HepG2 (cell line): ENCODE measurements at regions not wholly inside any gene's neighbourhood (a gene's known extent, or its start where the extent isn't known, plus 50 kb on each side); places are given as distances from the start of the nearest gene placed in this dataset.

Experiments used
- ARNT ChIP-seq: fragments of 450-650 bp; IDR thresholded peaks from 2 replicates; pipeline ENCODE4 v1.6.1; 2017
- ATM ChIP-seq: fragments of 450-650 bp; IDR thresholded peaks from 2 replicates; pipeline ENCODE4 v1.7.1; 2017; ENCODE audit warnings: mild to moderate bottlenecking, borderline replicate concordance
- CREB1 ChIP-seq, 2 experiments: fragments of 450-650 bp in 1 of 2; IDR thresholded peaks; 2 replicates each; pipeline ENCODE4 v1.6.1; 2016 to 2017; ENCODE audit warnings: control low read depth in 1 of 2, mild to moderate bottlenecking in 1 of 2, missing compliant biosample characterization in 1 of 2, missing genetic modification characterization in 1 of 2
- GATA4 ChIP-seq: sonication (generic); IDR thresholded peaks from 2 replicates; pipeline ENCODE4 v1.6.1; 2016; ENCODE audit warnings: antibody characterized with exemption, low read depth, borderline replicate concordance
- HNF4A ChIP-seq: sonication (generic); formaldehyde crosslinking; IDR thresholded peaks from 2 replicates; pipeline ENCODE4 v1.4.0; 2020; ENCODE audit warnings: missing genetic modification reagents
- KDM3A ChIP-seq: IDR thresholded peaks from 2 replicates; pipeline ENCODE4 v1.6.1; 2018; ENCODE audit warnings: low read depth, missing compliant biosample characterization
- PITX1 ChIP-seq: sonication (generic); formaldehyde crosslinking; IDR thresholded peaks from 2 replicates; pipeline ENCODE4 v1.5.1; 2020; ENCODE audit warnings: mild to moderate bottlenecking, missing genetic modification reagents
- RBAK ChIP-seq: sonication (generic); formaldehyde crosslinking; IDR thresholded peaks from 2 replicates; pipeline ENCODE4 v1.5.1; 2020; ENCODE audit warnings: mild to moderate bottlenecking, missing genetic modification reagents
- RFX1 ChIP-seq: fragments of 450-650 bp; IDR thresholded peaks from 2 replicates; pipeline ENCODE4 v1.6.1; 2017
- ZBTB20 ChIP-seq: sonication (generic); formaldehyde crosslinking; IDR thresholded peaks from 2 replicates; pipeline ENCODE4 v1.8.1; 2023; ENCODE audit warnings: missing genetic modification reagents, low read depth, mild to moderate bottlenecking, borderline replicate concordance
- ZNF20 ChIP-seq: sonication (generic); formaldehyde crosslinking; IDR thresholded peaks from 2 replicates; pipeline ENCODE4 v1.4.0; 2020; ENCODE audit warnings: mild to moderate bottlenecking, moderate library complexity, missing genetic modification reagents
- ZNF883 ChIP-seq: sonication (generic); formaldehyde crosslinking; IDR thresholded peaks from 2 replicates; pipeline ENCODE4 v1.5.1; 2020; ENCODE audit warnings: mild to moderate bottlenecking, missing genetic modification reagents; ENCODE audit errors: not compliant biosample characterization
- ZSCAN29 ChIP-seq: sonication (generic); formaldehyde crosslinking; conservative IDR thresholded peaks from 2 replicates; pipeline ENCODE4 v1.4.0; 2020; ENCODE audit warnings: mild to moderate bottlenecking, missing genetic modification reagents
- TF ChIP-seq, protein P1 (sequence below): sonication (generic); formaldehyde crosslinking; IDR thresholded peaks from 2 replicates; pipeline ENCODE4 v1.4.0; 2020; ENCODE audit warnings: missing genetic modification reagents; ENCODE audit errors: not compliant biosample characterization
- TF ChIP-seq, protein P2 (sequence below): sonication (generic); formaldehyde crosslinking; IDR thresholded peaks from 2 replicates; pipeline ENCODE4 v1.5.0; 2020; ENCODE audit warnings: missing genetic modification reagents
- TF ChIP-seq, protein P3 (sequence below): sonication (generic); formaldehyde crosslinking; IDR thresholded peaks from 2 replicates; pipeline ENCODE4 v1.4.0; 2020; ENCODE audit warnings: low read depth, missing genetic modification reagents
- TF ChIP-seq, protein P4 (sequence below): sonication (generic); formaldehyde crosslinking; IDR thresholded peaks from 2 replicates; pipeline ENCODE4 v1.5.0; 2020; ENCODE audit warnings: missing genetic modification reagents
- TF ChIP-seq, protein P5 (sequence below): sonication (generic); formaldehyde crosslinking; IDR thresholded peaks from 2 replicates; pipeline ENCODE4 v1.4.0; 2020; ENCODE audit warnings: missing genetic modification reagents

DNA sequence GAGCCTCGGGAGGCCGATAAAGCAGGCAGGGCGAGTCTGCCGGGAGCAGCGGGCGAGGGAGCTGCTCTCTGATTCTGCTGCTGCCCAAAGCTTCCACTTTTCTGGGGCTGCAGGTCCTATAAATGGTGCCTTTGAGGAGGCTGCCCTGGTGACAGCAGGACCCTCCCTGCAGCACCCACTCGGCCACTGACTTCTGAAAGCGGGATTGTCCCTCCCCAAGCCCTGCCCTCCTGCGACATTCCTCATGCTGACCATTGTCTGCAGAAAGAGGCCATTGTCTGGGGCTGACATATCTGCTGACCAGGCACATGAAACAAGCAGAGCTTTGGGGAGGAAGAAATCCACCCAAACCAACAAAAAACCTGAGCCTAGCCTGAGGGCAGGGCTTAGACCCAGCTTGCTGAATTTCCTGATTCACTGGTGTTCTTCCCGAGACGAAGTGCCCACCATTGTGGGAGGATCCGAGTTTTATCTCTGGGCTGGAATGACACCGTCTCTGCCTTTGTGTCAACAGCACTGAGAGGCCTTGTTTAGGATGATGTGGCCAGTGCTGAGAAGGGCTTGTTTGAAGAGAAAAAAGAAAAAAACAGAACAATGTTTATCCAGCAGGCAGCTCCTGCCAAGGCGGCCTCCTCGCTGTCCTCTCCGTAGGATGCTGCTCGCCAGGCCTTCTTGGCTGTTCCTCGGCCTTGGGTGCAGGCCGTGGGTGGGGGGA, 129.7 kb downstream of the MYCN start (continued):
- TF ChIP-seq, protein P1, sequence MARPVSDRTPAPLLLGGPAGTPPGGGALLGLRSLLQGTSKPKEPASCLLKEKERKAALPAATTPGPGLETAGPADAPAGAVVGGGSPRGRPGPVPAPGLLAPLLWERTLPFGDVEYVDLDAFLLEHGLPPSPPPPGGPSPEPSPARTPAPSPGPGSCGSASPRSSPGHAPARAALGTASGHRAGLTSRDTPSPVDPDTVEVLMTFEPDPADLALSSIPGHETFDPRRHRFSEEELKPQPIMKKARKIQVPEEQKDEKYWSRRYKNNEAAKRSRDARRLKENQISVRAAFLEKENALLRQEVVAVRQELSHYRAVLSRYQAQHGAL, result no peak
- TF ChIP-seq ZNF883 (CRISPR knock-in tag) (peak; percentile 4), ZSCAN29 (CRISPR knock-in tag) (no peak), KDM3A (CRISPR knock-in tag) (no peak; the same call in 1 of the 2 replicates), ZNF20 (CRISPR knock-in tag) (no peak), ZBTB20 (CRISPR knock-in tag) (no peak), GATA4 (peak; percentile 51; the same call in 1 of the 2 replicates), PITX1 (no peak; the same call in 1 of the 2 replicates), HNF4A (CRISPR knock-in tag) (peak; percentile 61), RFX1 (no peak), ATM (no peak), RBAK (CRISPR knock-in tag) (no peak), CREB1 (IDR thresholded peaks at IDR 0.05) (no peak), CREB1 (CRISPR knock-in tag; IDR thresholded peaks at IDR 0.05) (no peak; the same call in 1 of the 2 replicates), ARNT (no peak)
- TF ChIP-seq, protein P2, sequence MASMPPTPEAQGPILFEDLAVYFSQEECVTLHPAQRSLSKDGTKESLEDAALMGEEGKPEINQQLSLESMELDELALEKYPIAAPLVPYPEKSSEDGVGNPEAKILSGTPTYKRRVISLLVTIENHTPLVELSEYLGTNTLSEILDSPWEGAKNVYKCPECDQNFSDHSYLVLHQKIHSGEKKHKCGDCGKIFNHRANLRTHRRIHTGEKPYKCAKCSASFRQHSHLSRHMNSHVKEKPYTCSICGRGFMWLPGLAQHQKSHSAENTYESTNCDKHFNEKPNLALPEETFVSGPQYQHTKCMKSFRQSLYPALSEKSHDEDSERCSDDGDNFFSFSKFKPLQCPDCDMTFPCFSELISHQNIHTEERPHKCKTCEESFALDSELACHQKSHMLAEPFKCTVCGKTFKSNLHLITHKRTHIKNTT (CRISPR knock-in tag), result no peak
- TF ChIP-seq, protein P3, sequence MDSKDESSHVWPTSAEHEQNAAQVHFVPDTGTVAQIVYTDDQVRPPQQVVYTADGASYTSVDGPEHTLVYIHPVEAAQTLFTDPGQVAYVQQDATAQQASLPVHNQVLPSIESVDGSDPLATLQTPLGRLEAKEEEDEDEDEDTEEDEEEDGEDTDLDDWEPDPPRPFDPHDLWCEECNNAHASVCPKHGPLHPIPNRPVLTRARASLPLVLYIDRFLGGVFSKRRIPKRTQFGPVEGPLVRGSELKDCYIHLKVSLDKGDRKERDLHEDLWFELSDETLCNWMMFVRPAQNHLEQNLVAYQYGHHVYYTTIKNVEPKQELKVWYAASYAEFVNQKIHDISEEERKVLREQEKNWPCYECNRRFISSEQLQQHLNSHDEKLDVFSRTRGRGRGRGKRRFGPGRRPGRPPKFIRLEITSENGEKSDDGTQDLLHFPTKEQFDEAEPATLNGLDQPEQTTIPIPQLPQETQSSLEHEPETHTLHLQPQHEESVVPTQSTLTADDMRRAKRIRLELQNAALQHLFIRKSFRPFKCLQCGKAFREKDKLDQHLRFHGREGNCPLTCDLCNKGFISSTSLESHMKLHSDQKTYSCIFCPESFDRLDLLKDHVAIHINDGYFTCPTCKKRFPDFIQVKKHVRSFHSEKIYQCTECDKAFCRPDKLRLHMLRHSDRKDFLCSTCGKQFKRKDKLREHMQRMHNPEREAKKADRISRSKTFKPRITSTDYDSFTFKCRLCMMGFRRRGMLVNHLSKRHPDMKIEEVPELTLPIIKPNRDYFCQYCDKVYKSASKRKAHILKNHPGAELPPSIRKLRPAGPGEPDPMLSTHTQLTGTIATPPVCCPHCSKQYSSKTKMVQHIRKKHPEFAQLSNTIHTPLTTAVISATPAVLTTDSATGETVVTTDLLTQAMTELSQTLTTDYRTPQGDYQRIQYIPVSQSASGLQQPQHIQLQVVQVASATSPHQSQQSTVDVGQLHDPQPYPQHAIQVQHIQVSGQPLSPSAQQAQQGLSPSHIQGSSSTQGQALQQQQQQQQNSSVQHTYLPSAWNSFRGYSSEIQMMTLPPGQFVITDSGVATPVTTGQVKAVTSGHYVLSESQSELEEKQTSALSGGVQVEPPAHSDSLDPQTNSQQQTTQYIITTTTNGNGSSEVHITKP, result no peak
- TF ChIP-seq, protein P4, sequence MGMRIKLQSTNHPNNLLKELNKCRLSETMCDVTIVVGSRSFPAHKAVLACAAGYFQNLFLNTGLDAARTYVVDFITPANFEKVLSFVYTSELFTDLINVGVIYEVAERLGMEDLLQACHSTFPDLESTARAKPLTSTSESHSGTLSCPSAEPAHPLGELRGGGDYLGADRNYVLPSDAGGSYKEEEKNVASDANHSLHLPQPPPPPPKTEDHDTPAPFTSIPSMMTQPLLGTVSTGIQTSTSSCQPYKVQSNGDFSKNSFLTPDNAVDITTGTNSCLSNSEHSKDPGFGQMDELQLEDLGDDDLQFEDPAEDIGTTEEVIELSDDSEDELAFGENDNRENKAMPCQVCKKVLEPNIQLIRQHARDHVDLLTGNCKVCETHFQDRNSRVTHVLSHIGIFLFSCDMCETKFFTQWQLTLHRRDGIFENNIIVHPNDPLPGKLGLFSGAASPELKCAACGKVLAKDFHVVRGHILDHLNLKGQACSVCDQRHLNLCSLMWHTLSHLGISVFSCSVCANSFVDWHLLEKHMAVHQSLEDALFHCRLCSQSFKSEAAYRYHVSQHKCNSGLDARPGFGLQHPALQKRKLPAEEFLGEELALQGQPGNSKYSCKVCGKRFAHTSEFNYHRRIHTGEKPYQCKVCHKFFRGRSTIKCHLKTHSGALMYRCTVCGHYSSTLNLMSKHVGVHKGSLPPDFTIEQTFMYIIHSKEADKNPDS (CRISPR knock-in tag), result no peak
- TF ChIP-seq, protein P5, sequence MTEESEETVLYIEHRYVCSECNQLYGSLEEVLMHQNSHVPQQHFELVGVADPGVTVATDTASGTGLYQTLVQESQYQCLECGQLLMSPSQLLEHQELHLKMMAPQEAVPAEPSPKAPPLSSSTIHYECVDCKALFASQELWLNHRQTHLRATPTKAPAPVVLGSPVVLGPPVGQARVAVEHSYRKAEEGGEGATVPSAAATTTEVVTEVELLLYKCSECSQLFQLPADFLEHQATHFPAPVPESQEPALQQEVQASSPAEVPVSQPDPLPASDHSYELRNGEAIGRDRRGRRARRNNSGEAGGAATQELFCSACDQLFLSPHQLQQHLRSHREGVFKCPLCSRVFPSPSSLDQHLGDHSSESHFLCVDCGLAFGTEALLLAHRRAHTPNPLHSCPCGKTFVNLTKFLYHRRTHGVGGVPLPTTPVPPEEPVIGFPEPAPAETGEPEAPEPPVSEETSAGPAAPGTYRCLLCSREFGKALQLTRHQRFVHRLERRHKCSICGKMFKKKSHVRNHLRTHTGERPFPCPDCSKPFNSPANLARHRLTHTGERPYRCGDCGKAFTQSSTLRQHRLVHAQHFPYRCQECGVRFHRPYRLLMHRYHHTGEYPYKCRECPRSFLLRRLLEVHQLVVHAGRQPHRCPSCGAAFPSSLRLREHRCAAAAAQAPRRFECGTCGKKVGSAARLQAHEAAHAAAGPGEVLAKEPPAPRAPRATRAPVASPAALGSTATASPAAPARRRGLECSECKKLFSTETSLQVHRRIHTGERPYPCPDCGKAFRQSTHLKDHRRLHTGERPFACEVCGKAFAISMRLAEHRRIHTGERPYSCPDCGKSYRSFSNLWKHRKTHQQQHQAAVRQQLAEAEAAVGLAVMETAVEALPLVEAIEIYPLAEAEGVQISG (CRISPR knock-in tag), result peak; percentile 31; the same call in 1 of the 2 replicates
